Left lung (tissue), 4 donors: ENCODE measurements at regions not wholly inside any gene's neighbourhood (a gene's known extent, or its start where the extent isn't known, plus 50 kb on each side); places are given as distances from the start of the nearest gene placed in this dataset.
"Not testable (repeated sequence)": the region's sequence is repeated elsewhere in the genome, so short reads cannot be mapped to it uniquely, and the experiment has no call there.

Experiments
- ATAC-seq: fragments of 200-7000 bp; cut with Tn5 transposase; one replicate; pipeline ENCODE4 v1.9.1; 2020; ENCODE audit warnings: moderate library complexity
- DNase-seq, 4 donors: peaks; one replicate each; pipeline ENCODE4 v3.0.0-alpha.2; 2013 to 2020
- H3K27ac ChIP-seq, 2 donors: fragments of 200-600 bp; sonication (generic) in 1 of 2; one replicate each; pipeline versions ENCODE4 v1.5.0 to v1.8.0; 2020 to 2021
- H3K27me3 ChIP-seq, 2 donors: fragments of 200-600 bp; sonication (generic) in 1 of 2; one replicate each; pipeline versions ENCODE4 v1.5.0 to v1.8.0; 2020 to 2021
- H3K36me3 ChIP-seq, 2 donors: fragments of 200-600 bp; sonication (generic) in 1 of 2; one replicate each; pipeline versions ENCODE4 v1.5.0 to v1.8.0; 2020 to 2021
- H3K4me1 ChIP-seq, 2 donors: fragments of 200-600 bp; one replicate each; pipeline ENCODE4 v1.8.0; 2021
- H3K4me3 ChIP-seq, 2 donors: fragments of 200-600 bp; sonication (generic) in 1 of 2; one replicate each; pipeline versions ENCODE4 v1.5.0 to v1.8.0; 2020 to 2021; ENCODE audit warnings: mild to moderate bottlenecking in 1 of 2
- H3K9me3 ChIP-seq, 2 donors: fragments of 200-600 bp; sonication (generic) in 1 of 2; one replicate each; pipeline versions ENCODE4 v1.5.0 to v1.8.0; 2020 to 2021
- CTCF ChIP-seq, 2 donors: fragments of 200-600 bp; sonication (generic) in 1 of 2; IDR thresholded peaks; one replicate each; pipeline versions ENCODE4 v1.5.0 to v1.8.0; 2021; ENCODE audit warnings: antibody characterized with exemption in 2 of 2
- intact Hi-C, 2 donors: fragments of 100-400 bp; cut with DNase I; formaldehyde crosslinking; loops; one replicate each; pipeline versions ENCODE4 v1.11.2 to v1.14.2; 2022
- donor health status: DM: no; HTN: yes; CAD: no.
- donor health status: DM: no; HTN: no; CAD: no.

GRCh38 chr1:143748906-143749305 is 222.9 kb downstream of the FAM72C start:
- ATAC-seq (no peak), DNase-seq (no peak)
- no peaks in the 10 kb centered on the region for H3K36me3 ChIP-seq
- no peaks in the 10 kb centered on the region for H3K27me3 ChIP-seq
- H3K9me3 ChIP-seq, result no peaks in the 10 kb centered on the region
- no peak overlapping the region for H3K4me3 ChIP-seq
- TF ChIP-seq CTCF (IDR thresholded peaks at IDR 0.05), result no peak
- H3K4me1 ChIP-seq, result no peaks in the 10 kb centered on the region
- no peak overlapping the region for H3K27ac ChIP-seq
- intact Hi-C loops, result no loop called here

GRCh38 chr1:143736562-143736961 is 235.2 kb downstream of the FAM72C start:
- DNase-seq, result no peak
- H3K4me1 ChIP-seq, result no peaks in the 10 kb centered on the region
- no peak overlapping the region for H3K27ac ChIP-seq
- intact Hi-C loops, result no loop called here
- no peak for ATAC-seq
- H3K27me3 ChIP-seq, result peaks cover 22 to 42% of the 10 kb centered on the region in 2 donors
- H3K9me3 ChIP-seq, result no peaks in the 10 kb centered on the region
- TF ChIP-seq CTCF (IDR thresholded peaks at IDR 0.05), result no peak
- H3K4me3 ChIP-seq, result no peak overlapping the region
- H3K36me3 ChIP-seq, result no peaks in the 10 kb centered on the region

- Histone ChIP-seq H3K4me1 (no peaks in the 10 kb centered on the region), H3K4me3 (no peak overlapping the region), H3K9me3 (no peaks in the 10 kb centered on the region), H3K27me3 (peaks cover 22 to 42% of the 10 kb centered on the region in 2 donors), H3K27ac (no peak overlapping the region), H3K36me3 (no peaks in the 10 kb centered on the region)
- peak; percentile 24 for ATAC-seq
- no peak for TF ChIP-seq CTCF (IDR thresholded peaks at IDR 0.05)
- intact Hi-C loops, result no loop called here
- DNase-seq, result no peak
These were observed 235.9 kb downstream of the FAM72C start for GRCh38 chr1:143735764-143736461.

GRCh38 chr1:143734261-143734660 is 237.5 kb downstream of the FAM72C start:
- intact Hi-C loops, H3K36me3 ChIP-seq, H3K9me3 ChIP-seq, H3K4me3 ChIP-seq, ATAC-seq, H3K4me1 ChIP-seq, DNase-seq, H3K27ac ChIP-seq: not testable (repeated sequence)
- peaks cover 22 to 42% of the 10 kb centered on the region in 2 donors for H3K27me3 ChIP-seq

GRCh38 chr1:143730890-143731289 is 240.9 kb downstream of the FAM72C start:
- H3K27ac ChIP-seq, DNase-seq, ATAC-seq, H3K4me3 ChIP-seq, H3K9me3 ChIP-seq, H3K4me1 ChIP-seq, intact Hi-C loops, H3K36me3 ChIP-seq: not testable (repeated sequence)
- peaks cover 7 to 42% of the 10 kb centered on the region in 2 donors for H3K27me3 ChIP-seq

- intact Hi-C loops, H3K36me3 ChIP-seq, H3K4me1 ChIP-seq, DNase-seq, H3K9me3 ChIP-seq, H3K27ac ChIP-seq, H3K4me3 ChIP-seq: not testable (repeated sequence)
- H3K27me3 ChIP-seq, result peaks cover 4 to 39% of the 10 kb centered on the region in 2 donors
- peak; percentile 95 for ATAC-seq
These were observed 242.2 kb downstream of the FAM72C start for GRCh38 chr1:143729449-143730111.

- DNase-seq, H3K4me1 ChIP-seq, H3K4me3 ChIP-seq, H3K27ac ChIP-seq, H3K36me3 ChIP-seq, intact Hi-C loops, H3K9me3 ChIP-seq: not testable (repeated sequence)
- ATAC-seq, result peak; percentile 90
- peaks cover 4 to 40% of the 10 kb centered on the region in 2 donors for H3K27me3 ChIP-seq
These were observed 242.9 kb downstream of the FAM72C start for GRCh38 chr1:143728802-143729448.
